SK-N-SH (cell line): ENCODE measurements at regions not wholly inside any gene's neighbourhood (a gene's known extent, or its start where the extent isn't known, plus 50 kb on each side); places are given as distances from the start of the nearest gene placed in this dataset.

Source experiments
- CTCF ChIA-PET: fragments of 300-600, 350-600 bp; formaldehyde crosslinking; extraction: SDS; loops from one replicate; lab custom pipeline; 2021; lab: Yijun Ruan, JAX
- POLR2A ChIA-PET: fragments of 350-600 bp; sonication (Branson Sonifier 250); formaldehyde crosslinking; extraction: SDS; loops from one replicate; lab custom pipeline; 2020; ENCODE audit warnings: antibody characterized with exemption, inconsistent platforms; lab: Yijun Ruan, JAX
- DNase-seq: peaks from one replicate; pipeline ENCODE4 v3.0.0; 2012
- H2AFZ ChIP-seq: fragments of 200-600 bp; sonication (generic); 2 replicates; pipeline ENCODE4 v1.8.1; 2016; ENCODE audit warnings: antibody characterized with exemption, mild to moderate bottlenecking, low read depth
- H3F3A ChIP-seq: fragments of 200-600 bp; sonication (generic); replicated peaks from 2 replicates; pipeline ENCODE3; 2016; ENCODE audit warnings: antibody characterized with exemption, mild to moderate bottlenecking; ENCODE audit not compliant: insufficient read depth
- H3K27ac ChIP-seq, 2 experiments: fragments of 200-500 bp in 1 of 2; fragments of 200-600 bp in 1 of 2; sonication (Bioruptor generic) in 1 of 2; sonication (generic), shearing (Covaris generic) in 1 of 2; 2 replicates each; pipeline versions ENCODE4 v1.5.1 to v1.6.1; 2014 to 2016; ENCODE audit warnings: low read depth in 2 of 2, inconsistent platforms in 1 of 2, low read length in 1 of 2, mild to moderate bottlenecking in 1 of 2, mixed read lengths in 1 of 2
- H3K27me3 ChIP-seq: fragments of 200-600 bp; sonication (generic), shearing (Covaris generic); 2 replicates; pipeline ENCODE4 v1.6.1; 2016; ENCODE audit warnings: mixed run types; ENCODE audit not compliant: insufficient read depth
- H3K36me3 ChIP-seq, 2 experiments: fragments of 200-500 bp in 1 of 2; fragments of 200-600 bp in 1 of 2; sonication (Bioruptor generic) in 1 of 2; sonication (generic) in 1 of 2; replicated peaks in 1 of 2; 2 replicates each; pipeline versions ENCODE3 to v1.5.1; 2014 to 2016; ENCODE audit warnings: low read length in 1 of 2, mild to moderate bottlenecking in 1 of 2; ENCODE audit not compliant: insufficient read depth in 2 of 2, control insufficient read depth in 1 of 2
- H3K4me1 ChIP-seq, 2 experiments: fragments of 200-500 bp in 1 of 2; fragments of 200-600 bp in 1 of 2; sonication (Bioruptor generic) in 1 of 2; sonication (generic), shearing (Covaris generic) in 1 of 2; 2 replicates each; pipeline versions ENCODE4 v1.5.1 to v1.6.1; 2014 to 2016; ENCODE audit warnings: low read depth in 1 of 2, low read length in 1 of 2, mixed run types in 1 of 2; ENCODE audit not compliant: insufficient read depth in 2 of 2, control insufficient read depth in 1 of 2
- H3K4me2 ChIP-seq: fragments of 200-600 bp; sonication (generic), shearing (Covaris generic); 2 replicates; pipeline ENCODE4 v1.6.1; 2017; ENCODE audit warnings: mixed run types
- H3K4me3 ChIP-seq, 2 experiments: fragments of 200-500 bp in 1 of 2; fragments of 200-600 bp in 1 of 2; sonication (Bioruptor generic) in 1 of 2; sonication (generic), shearing (Covaris generic) in 1 of 2; 2 replicates each; pipeline versions ENCODE4 v1.5.1 to v1.8.1; 2014 to 2016; ENCODE audit warnings: low read depth in 2 of 2, inconsistent platforms in 1 of 2, low read length in 1 of 2, mild to moderate bottlenecking in 1 of 2, mixed read lengths in 1 of 2, moderate library complexity in 1 of 2
- H3K79me2 ChIP-seq: fragments of 200-600 bp; sonication (generic); 2 replicates; pipeline ENCODE4 v1.8.1; 2017; ENCODE audit warnings: mild to moderate bottlenecking; ENCODE audit not compliant: insufficient read depth
- H3K9ac ChIP-seq: fragments of 200-600 bp; sonication (generic); 2 replicates; pipeline ENCODE4 v1.6.1; 2017; ENCODE audit warnings: mixed run types
- H3K9me2 ChIP-seq: fragments of 200-600 bp; sonication (generic); 2 replicates; pipeline ENCODE4 v1.6.1; 2017; ENCODE audit warnings: mixed run types
- H3K9me3 ChIP-seq: fragments of 200-600 bp; sonication (generic); 2 replicates; pipeline ENCODE4 v1.6.1; 2017; ENCODE audit warnings: mixed run types, mild to moderate bottlenecking, moderate library complexity
- H4K20me1 ChIP-seq: fragments of 200-600 bp; sonication (generic); 2 replicates; pipeline ENCODE4 v1.6.1; 2017; ENCODE audit warnings: mild to moderate bottlenecking, mixed run types; ENCODE audit not compliant: insufficient read depth
- EZH2phosphoT487 ChIP-seq: fragments of 200-600 bp; sonication (generic); IDR thresholded peaks from 2 replicates; pipeline ENCODE4 v1.6.1; 2017; ENCODE audit warnings: low read depth, mixed run types, mild to moderate bottlenecking, antibody characterized with exemption, moderate library complexity, borderline replicate concordance
- FOXJ3 ChIP-seq: sonication (generic); formaldehyde crosslinking; IDR thresholded peaks from 2 replicates; pipeline ENCODE4 v1.5.1; 2020; ENCODE audit warnings: mild to moderate bottlenecking, missing genetic modification reagents
- GABPA ChIP-seq: IDR thresholded peaks from 2 replicates; pipeline ENCODE4 v1.4.0; 2012; ENCODE audit warnings: low read depth, mild to moderate bottlenecking
- NRF1 ChIP-seq: IDR thresholded peaks from 2 replicates; pipeline ENCODE4 v1.6.1; 2012; ENCODE audit warnings: low read depth, mild to moderate bottlenecking, low read length
- POLR2AphosphoS5 ChIP-seq: IDR thresholded peaks from 2 replicates; pipeline ENCODE4 v1.6.1; 2012; ENCODE audit warnings: low read depth, low read length
- REST ChIP-seq: IDR thresholded peaks from 2 replicates; pipeline ENCODE4 v1.6.1; 2012; ENCODE audit warnings: mild to moderate bottlenecking, low read depth, low read length, moderate library complexity
- RFX5 ChIP-seq: IDR thresholded peaks from 2 replicates; pipeline ENCODE4 v1.6.1; 2012; ENCODE audit warnings: mild to moderate bottlenecking, improper control_type of control experiment, low read length
- USF1 ChIP-seq: IDR thresholded peaks from 2 replicates; pipeline ENCODE4 v1.4.0; 2012; ENCODE audit warnings: low read depth, borderline replicate concordance
- YY1 ChIP-seq: IDR thresholded peaks from 2 replicates; pipeline ENCODE4 v1.4.0; 2012; ENCODE audit warnings: low read depth, mild to moderate bottlenecking
- ZBTB33 ChIP-seq: IDR thresholded peaks from 2 replicates; pipeline ENCODE4 v1.4.0; 2012; ENCODE audit warnings: low read depth, borderline replicate concordance
- WGBS: methylation state at CpG from one replicate; pipeline ENCODE4 v1.1.6; 2017; ENCODE audit warnings: low lambda C conversion rate; 5-methylcytosine and 5-hydroxymethylcytosine counted together
- TF ChIP-seq, protein P1 (sequence below): fragments of 150-350 bp; IDR thresholded peaks from 2 replicates; pipeline ENCODE4 v1.6.1; 2017; ENCODE audit warnings: antibody characterized with exemption, low read length, low read depth, borderline replicate concordance
- TF ChIP-seq, protein P2 (sequence below): fragments of 150-350 bp; IDR thresholded peaks from 2 replicates; pipeline ENCODE4 v1.6.1; 2016; ENCODE audit warnings: mild to moderate bottlenecking, low read depth, low read length

GRCh38 chr13:55788548-55788947 is 1352.2 kb upstream of the PRR20A start:
- Histone ChIP-seq H2AFZ (no peak overlapping the region), H3K27ac (no peak overlapping the region), H3F3A (no peaks in the 10 kb centered on the region), H3K9me2 (no peaks in the 10 kb centered on the region), H3K4me2 (no peak overlapping the region), H3K9me3 (no peaks in the 10 kb centered on the region), H4K20me1 (no peaks in the 10 kb centered on the region), H3K27me3 (no peaks in the 10 kb centered on the region), H3K4me1 (no peaks in the 10 kb centered on the region), H3K4me3 (no peak overlapping the region), H3K36me3 (no peaks in the 10 kb centered on the region), H3K9ac (no peak overlapping the region), H3K79me2 (no peaks in the 10 kb centered on the region)
- no peak for TF ChIP-seq USF1
- no peak for TF ChIP-seq EZH2phosphoT487
- TF ChIP-seq YY1: no peak
- no peak for TF ChIP-seq RFX5
- TF ChIP-seq REST: no peak
- TF ChIP-seq GABPA: no peak
- TF ChIP-seq NRF1: no peak
- no peak for TF ChIP-seq POLR2AphosphoS5
- TF ChIP-seq, protein P1, sequence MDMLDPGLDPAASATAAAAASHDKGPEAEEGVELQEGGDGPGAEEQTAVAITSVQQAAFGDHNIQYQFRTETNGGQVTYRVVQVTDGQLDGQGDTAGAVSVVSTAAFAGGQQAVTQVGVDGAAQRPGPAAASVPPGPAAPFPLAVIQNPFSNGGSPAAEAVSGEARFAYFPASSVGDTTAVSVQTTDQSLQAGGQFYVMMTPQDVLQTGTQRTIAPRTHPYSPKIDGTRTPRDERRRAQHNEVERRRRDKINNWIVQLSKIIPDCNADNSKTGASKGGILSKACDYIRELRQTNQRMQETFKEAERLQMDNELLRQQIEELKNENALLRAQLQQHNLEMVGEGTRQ: no peak
- TF ChIP-seq, protein P2, sequence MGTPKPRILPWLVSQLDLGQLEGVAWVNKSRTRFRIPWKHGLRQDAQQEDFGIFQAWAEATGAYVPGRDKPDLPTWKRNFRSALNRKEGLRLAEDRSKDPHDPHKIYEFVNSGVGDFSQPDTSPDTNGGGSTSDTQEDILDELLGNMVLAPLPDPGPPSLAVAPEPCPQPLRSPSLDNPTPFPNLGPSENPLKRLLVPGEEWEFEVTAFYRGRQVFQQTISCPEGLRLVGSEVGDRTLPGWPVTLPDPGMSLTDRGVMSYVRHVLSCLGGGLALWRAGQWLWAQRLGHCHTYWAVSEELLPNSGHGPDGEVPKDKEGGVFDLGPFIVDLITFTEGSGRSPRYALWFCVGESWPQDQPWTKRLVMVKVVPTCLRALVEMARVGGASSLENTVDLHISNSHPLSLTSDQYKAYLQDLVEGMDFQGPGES: no peak
- no peak for TF ChIP-seq ZBTB33
- TF ChIP-seq FOXJ3 (CRISPR knock-in tag): no peak
- whole genome bisulfite sequencing: 10% methylated on average over 1 of the region's 1 CpG
- CTCF ChIA-PET: no interaction called here
- POLR2A ChIA-PET: no interaction called here
- DNase-seq: no peak
